Stomach (tissue), 4 donors: ENCODE measurements at regions not wholly inside any gene's neighbourhood (a gene's known extent, or its start where the extent isn't known, plus 50 kb on each side); places are given as distances from the start of the nearest gene placed in this dataset.

Experiments used
- EP300 ChIP-seq: sonication (generic); formaldehyde crosslinking; IDR thresholded peaks from one replicate; pipeline ENCODE4 v1.6.1; 2017; ENCODE audit warnings: antibody characterized with exemption
- TF ChIP-seq, protein P1 (sequence below), 7 experiments: fragments of 450-650 bp in 4 of 7; fragments of 200-600 bp in 3 of 7; sonication (generic) in 3 of 7; IDR thresholded peaks; one replicate each; pipeline ENCODE4 v1.5.1; 2016 to 2019; ENCODE audit warnings: antibody characterized with exemption in 7 of 7, control low read depth in 2 of 7, mild to moderate bottlenecking in 1 of 7

DNA sequence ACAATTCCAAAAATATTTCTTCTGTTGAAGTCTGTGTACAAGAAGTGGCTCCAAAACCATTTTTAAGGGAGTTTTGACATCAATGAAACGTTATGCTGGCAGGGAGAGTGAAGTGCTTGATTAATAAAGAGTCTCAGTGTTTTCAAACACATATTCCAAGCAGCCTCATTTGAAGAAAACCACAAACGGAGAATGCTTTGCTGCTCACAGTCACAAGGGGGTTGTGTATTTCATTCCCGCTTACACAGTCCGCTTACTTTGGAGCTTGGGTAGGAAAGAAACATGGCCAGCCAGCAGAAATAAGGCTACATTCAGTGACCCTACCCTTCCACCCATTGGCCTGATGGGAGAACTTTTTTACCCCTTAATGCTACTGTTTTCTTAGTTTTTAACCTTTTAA, 586.2 kb downstream of the RAB28 start:
- no peak for TF ChIP-seq EP300
- TF ChIP-seq, protein P1, sequence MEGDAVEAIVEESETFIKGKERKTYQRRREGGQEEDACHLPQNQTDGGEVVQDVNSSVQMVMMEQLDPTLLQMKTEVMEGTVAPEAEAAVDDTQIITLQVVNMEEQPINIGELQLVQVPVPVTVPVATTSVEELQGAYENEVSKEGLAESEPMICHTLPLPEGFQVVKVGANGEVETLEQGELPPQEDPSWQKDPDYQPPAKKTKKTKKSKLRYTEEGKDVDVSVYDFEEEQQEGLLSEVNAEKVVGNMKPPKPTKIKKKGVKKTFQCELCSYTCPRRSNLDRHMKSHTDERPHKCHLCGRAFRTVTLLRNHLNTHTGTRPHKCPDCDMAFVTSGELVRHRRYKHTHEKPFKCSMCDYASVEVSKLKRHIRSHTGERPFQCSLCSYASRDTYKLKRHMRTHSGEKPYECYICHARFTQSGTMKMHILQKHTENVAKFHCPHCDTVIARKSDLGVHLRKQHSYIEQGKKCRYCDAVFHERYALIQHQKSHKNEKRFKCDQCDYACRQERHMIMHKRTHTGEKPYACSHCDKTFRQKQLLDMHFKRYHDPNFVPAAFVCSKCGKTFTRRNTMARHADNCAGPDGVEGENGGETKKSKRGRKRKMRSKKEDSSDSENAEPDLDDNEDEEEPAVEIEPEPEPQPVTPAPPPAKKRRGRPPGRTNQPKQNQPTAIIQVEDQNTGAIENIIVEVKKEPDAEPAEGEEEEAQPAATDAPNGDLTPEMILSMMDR (IDR thresholded peaks at IDR 0.05): no peak
